Limb (tissue), 2 donors: ENCODE measurements at regions not wholly inside any gene's neighbourhood (a gene's known extent, or its start where the extent isn't known, plus 50 kb on each side); places are given as distances from the start of the nearest gene placed in this dataset.

Source experiments
- DNase-seq, 2 donors: peaks; one replicate each; pipeline ENCODE4 v3.0.0-alpha.2; 2016; ENCODE audit errors: extremely low spot score in 2 of 2

GRCh38 chr10:124265776-124266467 lies 152.8 kb downstream of the OAT start:
- no peak for DNase-seq

DNA sequence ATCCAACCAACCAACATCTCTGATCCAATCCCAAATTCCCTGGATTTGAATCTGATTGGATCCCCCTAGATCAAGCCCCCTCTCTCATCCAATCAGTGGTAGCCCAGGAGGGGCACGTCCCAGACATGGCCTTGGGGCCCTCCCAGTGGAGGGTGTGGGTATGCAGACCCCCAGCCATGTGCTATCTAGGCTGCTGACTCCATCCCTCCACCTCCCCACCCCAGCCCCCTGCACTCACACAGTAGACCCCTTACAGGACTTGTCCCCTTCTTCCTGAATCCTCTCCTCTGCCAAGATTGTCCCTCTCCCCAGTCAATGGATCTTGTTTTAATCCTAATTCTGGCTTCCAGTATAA lies 153.4 kb downstream of the OAT start:
- DNase-seq = no peak

GRCh38 chr10:124264711-124265390 lies 153.9 kb downstream of the OAT start:
- DNase-seq = no peak

DNA sequence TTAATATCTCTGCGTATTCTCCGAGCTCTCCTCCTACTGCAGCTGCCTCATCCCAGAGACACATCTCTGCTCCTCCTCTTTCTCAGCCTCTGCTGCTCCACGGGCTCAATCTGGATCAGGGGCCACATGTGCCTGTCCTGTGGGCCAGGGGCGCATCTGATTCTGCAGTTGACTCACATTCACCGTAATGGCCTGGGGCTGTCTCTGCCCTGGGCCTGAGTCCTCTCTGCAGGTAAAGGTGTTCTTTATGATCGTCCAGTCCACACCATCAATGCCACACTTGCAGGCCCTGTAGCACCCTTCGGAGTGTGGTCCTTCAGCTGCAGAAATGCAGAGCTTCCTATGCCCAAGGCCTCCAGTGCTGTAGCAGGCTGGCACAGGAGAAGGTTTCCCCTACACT lies 154.5 kb downstream of the OAT start:
- no peak for DNase-seq

DNA sequence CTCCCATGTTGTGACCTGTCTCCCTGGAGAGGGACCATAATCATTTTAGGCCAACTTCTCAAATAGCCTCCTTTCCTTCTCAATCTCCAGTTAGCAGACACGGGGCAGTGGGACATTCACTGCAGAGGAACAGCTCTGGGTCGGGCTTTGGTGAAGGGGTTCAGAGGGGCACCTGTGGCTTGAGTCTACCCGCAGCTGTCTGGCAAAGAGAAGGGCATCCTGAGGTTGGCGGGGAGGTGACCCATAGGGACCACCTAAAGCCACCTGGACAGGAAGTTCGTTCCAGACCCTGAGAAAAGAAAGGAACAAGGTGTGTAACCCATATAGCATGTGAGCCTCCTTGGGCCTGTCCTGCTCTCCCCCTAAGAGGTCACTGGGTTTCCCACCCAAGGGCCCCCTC lies 155.0 kb downstream of the OAT start:
- DNase-seq = no peak

- no peak for DNase-seq
Observed at GRCh38 chr10:124262971-124263370, 155.8 kb downstream of the OAT start.

DNA sequence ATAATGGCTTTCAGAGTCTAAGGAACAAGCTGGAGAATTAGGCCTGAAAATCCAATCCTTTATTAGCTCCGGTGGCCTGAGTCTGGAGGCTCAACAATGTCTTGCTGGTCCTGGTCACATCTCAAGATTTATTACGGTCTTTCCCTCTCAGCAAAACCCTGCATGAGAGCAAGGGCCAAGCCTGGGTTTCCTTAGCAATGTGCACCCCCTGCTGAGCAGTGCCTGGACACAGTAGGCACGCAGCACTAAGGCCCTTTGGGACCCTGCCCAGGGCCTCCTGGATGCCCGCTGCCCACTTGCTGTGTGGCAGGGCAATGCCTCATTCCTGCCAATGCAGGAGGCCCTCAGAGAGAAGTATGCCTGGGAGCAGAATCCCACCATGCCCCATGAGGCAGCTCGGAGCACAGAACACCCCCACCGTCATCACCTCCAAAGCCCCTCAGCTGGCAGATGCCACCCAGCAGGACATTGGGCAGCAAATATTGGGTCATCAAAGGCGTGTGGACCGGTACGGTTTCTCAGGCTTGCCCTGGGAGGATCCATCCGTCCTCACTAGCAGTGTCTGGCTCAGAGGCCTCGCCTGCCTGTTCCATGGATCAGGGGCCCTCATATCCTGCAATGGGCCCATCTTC lies 156.4 kb downstream of the OAT start:
- no peak for DNase-seq

GRCh38 chr10:124259139-124259825 lies 159.4 kb downstream of the OAT start:
- no peak for DNase-seq

DNA sequence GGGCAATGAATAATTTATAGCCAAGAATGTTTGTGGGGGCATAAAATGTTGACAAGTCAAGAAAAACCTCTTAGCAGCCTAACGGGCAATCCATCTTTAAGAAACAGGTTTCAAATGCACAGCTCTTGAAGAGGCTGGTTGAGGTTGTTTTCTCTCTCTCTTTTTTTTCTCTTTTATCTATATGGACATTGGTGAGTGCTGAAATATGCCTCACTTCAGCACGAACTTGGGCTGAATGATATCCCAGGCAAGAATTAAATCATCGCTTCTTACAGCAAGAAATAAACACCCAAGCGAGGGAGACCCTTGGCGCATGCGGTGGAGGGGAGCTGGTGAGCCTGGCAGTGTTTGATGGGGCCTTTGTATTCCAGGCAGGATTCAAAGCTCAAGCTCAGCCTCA lies 160.9 kb downstream of the OAT start:
- DNase-seq = no peak

- no peak for DNase-seq
Observed at GRCh38 chr10:124256151-124256550, 162.6 kb downstream of the OAT start.

- no peak for DNase-seq
Observed at GRCh38 chr10:124255556-124255955, 162.2 kb upstream of the CHST15 start.

- DNase-seq = no peak
Observed at GRCh38 chr10:124254490-124254889, 161.1 kb upstream of the CHST15 start.

DNA sequence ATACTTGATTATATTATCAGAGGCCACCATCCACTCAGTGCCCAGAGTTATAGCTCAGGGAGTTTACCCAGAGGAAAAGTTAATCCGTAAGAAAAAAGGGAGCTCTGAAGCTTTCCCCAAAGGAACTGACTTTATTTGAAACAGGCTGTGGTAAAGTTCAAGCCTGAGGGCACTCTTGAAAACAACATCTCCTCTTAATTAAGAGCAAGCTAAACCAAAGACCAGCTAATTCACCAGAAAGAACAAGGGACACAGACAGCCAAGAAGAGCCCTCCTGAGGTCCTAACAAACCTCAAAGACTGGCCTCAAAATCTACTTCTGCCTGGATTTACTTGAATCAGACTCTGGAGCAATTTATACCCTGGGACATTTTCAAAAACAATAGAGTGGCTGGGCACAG lies 159.6 kb upstream of the CHST15 start:
- DNase-seq = no peak

GRCh38 chr10:124252097-124252715 lies 158.8 kb upstream of the CHST15 start:
- DNase-seq = no peak

- DNase-seq = no peak
Observed at GRCh38 chr10:124251317-124252065, 158.1 kb upstream of the CHST15 start.

- DNase-seq = peak in 1 of 2 donors; percentile 20
Observed at GRCh38 chr10:124250506-124250905, 157.1 kb upstream of the CHST15 start.

DNA sequence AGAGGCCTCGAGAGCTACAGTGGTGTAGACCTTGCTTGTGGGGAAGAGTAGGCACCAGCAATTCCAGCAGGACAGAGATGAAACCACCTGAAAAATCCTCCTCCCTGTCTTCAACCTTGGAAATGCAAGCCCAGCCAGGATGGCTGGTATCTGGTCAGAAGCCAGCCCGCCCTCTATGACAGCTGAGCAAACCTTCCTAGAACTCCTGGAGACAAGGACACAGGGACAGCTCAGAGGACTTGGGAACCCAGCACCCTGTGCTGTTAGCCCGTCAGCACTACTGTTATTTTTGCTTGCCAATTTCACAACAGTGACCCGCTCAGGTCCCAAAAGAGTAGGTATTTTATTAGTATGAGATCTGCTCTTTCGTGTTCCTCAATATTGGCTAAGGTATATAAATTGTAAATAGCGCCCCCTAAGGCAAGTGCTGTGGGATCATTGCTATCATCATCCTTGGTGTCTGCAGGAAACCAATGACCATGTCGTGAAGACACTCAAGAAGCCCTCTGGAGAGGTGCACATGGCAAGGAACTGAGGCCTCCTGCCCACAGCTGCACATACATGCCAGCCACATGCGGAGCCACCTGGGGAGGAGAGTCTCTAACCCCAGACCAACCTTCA lies 156.5 kb upstream of the CHST15 start:
- DNase-seq = no peak

- DNase-seq = no peak
Observed at GRCh38 chr10:124249196-124249595, 155.8 kb upstream of the CHST15 start.

GRCh38 chr10:124248056-124249045 lies 155.0 kb upstream of the CHST15 start:
- DNase-seq = no peak
